K562 (cell line): ENCODE measurements at regions not wholly inside any gene's neighbourhood (a gene's known extent, or its start where the extent isn't known, plus 50 kb on each side); places are given as distances from the start of the nearest gene placed in this dataset.

Experiments used
- CTCF ChIP-seq, 3 experiments: IDR thresholded peaks in 2 of 3; conservative IDR thresholded peaks in 1 of 3; 2 replicates each; pipeline ENCODE4 v1.5.1; 2011 to 2012; ENCODE audit warnings: low read length in 3 of 3, mild to moderate bottlenecking in 3 of 3, control low read depth in 2 of 3, improper control_type of control experiment in 1 of 3, inconsistent platforms in 1 of 3, low read depth in 1 of 3, mixed read lengths in 1 of 3, moderate library complexity in 1 of 3; ENCODE audit not compliant: insufficient read depth in 2 of 3
- ESRRA ChIP-seq: fragments of 450-650 bp; IDR thresholded peaks from 2 replicates; pipeline ENCODE4 v1.6.1; 2014; ENCODE audit warnings: low read depth, mild to moderate bottlenecking, moderate library complexity, borderline replicate concordance
- JUND ChIP-seq, 2 experiments: IDR thresholded peaks; 2 replicates in 1 of 2; 3 replicates in 1 of 2; pipeline ENCODE4 v1.6.1; 2011; ENCODE audit warnings: borderline replicate concordance in 2 of 2, low read depth in 2 of 2, low read length in 2 of 2, improper control_type of control experiment in 1 of 2, missing biosample characterization in 1 of 2, missing genetic modification characterization in 1 of 2, missing genetic modification reagents in 1 of 2
- POLR2A ChIP-seq: fragments of 450-650 bp; conservative IDR thresholded peaks from 2 replicates; pipeline ENCODE4 v1.6.1; 2016
- TAF1 ChIP-seq: IDR thresholded peaks from 2 replicates; pipeline ENCODE4 v1.6.1; 2011; ENCODE audit warnings: mild to moderate bottlenecking, low read length, moderate library complexity; ENCODE audit not compliant: insufficient read depth, control insufficient read depth, severe bottlenecking; ENCODE audit errors: extremely low read depth
- ZBTB12 ChIP-seq: fragments of 250-450 bp; sonication (Bioruptor Pico); IDR thresholded peaks from 2 replicates; pipeline ENCODE4 v1.4.0; 2020
- ZNF551 ChIP-seq: fragments of 250-450 bp; sonication (Bioruptor Pico); IDR thresholded peaks from 2 replicates; pipeline ENCODE4 v1.5.0; 2021; ENCODE audit warnings: mild to moderate bottlenecking, moderate library complexity

GRCh38 chr7:118648002-118648401 lies 423.5 kb downstream of the ANKRD7 start:
- no peak for TF ChIP-seq ZBTB12 (CRISPR knock-in tag)
- no peak for TF ChIP-seq ZNF551 (CRISPR knock-in tag)
- TF ChIP-seq CTCF (IDR thresholded peaks at IDR 0.05 in 2 of 3, conservative IDR thresholded peaks at IDR 0.05 in 1 of 3; ENCODE audit: insufficient read depth in 2 of 3, low read depth in 1 of 3, low read length in 3 of 3) = no peak
- TF ChIP-seq POLR2A = no peak
- TF ChIP-seq ESRRA = no peak
- no peak for TF ChIP-seq TAF1
- no peak for TF ChIP-seq JUND (IDR thresholded peaks at IDR 0.05; ENCODE audit: borderline replicate concordance, low read depth, low read length)
- no peak for TF ChIP-seq JUND (tag; IDR thresholded peaks at IDR 0.05; ENCODE audit: borderline replicate concordance, low read depth, low read length)
